IMR-90 (cell line): ENCODE measurements at regions not wholly inside any gene's neighbourhood (a gene's known extent, or its start where the extent isn't known, plus 50 kb on each side); places are given as distances from the start of the nearest gene placed in this dataset.

Source experiments
- ATAC-seq: fragments of 200-7000 bp; cut with Tn5 transposase; 2 replicates; pipeline ENCODE4 v1.9.1; 2020; ENCODE audit warnings: low read depth, mild to moderate bottlenecking, moderate library complexity
- BruUV-seq: library from RNA; stranded (reverse); fragments of 400-500 nt; replicated peaks from 2 replicates; lab custom pipeline; 2021; lab: Mats Ljungman, UMichigan
- CTCF ChIA-PET: fragments of 300-600 bp; formaldehyde crosslinking; extraction: SDS; loops from one replicate; lab custom pipeline; 2021; ENCODE audit warnings: antibody characterized with exemption; lab: Yijun Ruan, JAX
- POLR2A ChIA-PET: fragments of 300-600 bp; sonication (Branson Sonifier 250); formaldehyde crosslinking; loops from one replicate; lab custom pipeline; 2022; ENCODE audit warnings: antibody characterized with exemption; ENCODE audit not compliant: unreplicated experiment; lab: Charles Lee
- DNase-seq: peaks from one replicate; pipeline ENCODE4 v3.0.0; 2013
- H2AFZ ChIP-seq: replicated peaks from 2 replicates; pipeline ENCODE3; 2013; ENCODE audit warnings: low read length, mild to moderate bottlenecking; ENCODE audit not compliant: poor library complexity
- H2AK5ac ChIP-seq: 2 replicates; pipeline ENCODE4 v1.6.1; 2013; ENCODE audit warnings: low read depth, low read length, inconsistent platforms
- H2AK9ac ChIP-seq: replicated peaks from 2 replicates; pipeline ENCODE3; 2013; ENCODE audit warnings: mild to moderate bottlenecking, low read depth, low read length, moderate library complexity; ENCODE audit not compliant: poor library complexity
- H2BK120ac ChIP-seq: 2 replicates; pipeline ENCODE4 v1.6.1; 2013; ENCODE audit warnings: low read depth, low read length, inconsistent platforms
- H2BK15ac ChIP-seq: 3 replicates; pipeline ENCODE4 v1.6.1; 2013; ENCODE audit warnings: low read depth, low read length, inconsistent platforms
- H2BK20ac ChIP-seq: 2 replicates; pipeline ENCODE4 v1.6.1; 2013; ENCODE audit warnings: low read depth, mild to moderate bottlenecking, inconsistent platforms, low read length, moderate library complexity
- H2BK5ac ChIP-seq: 2 replicates; pipeline ENCODE4 v1.6.1; 2013; ENCODE audit warnings: mild to moderate bottlenecking, low read depth, low read length, inconsistent platforms; ENCODE audit not compliant: poor library complexity, severe bottlenecking
- H3K14ac ChIP-seq: replicated peaks from 2 replicates; pipeline ENCODE4 v1.6.1; 2013; ENCODE audit warnings: low read depth, low read length, inconsistent platforms
- H3K18ac ChIP-seq: 2 replicates; pipeline ENCODE4 v1.6.1; 2013; ENCODE audit warnings: low read depth, low read length, control low read depth
- H3K23ac ChIP-seq: 2 replicates; pipeline ENCODE4 v1.6.1; 2013; ENCODE audit warnings: low read depth, low read length, inconsistent platforms
- H3K27ac ChIP-seq: 2 replicates; pipeline ENCODE4 v1.5.1; 2013; ENCODE audit warnings: mild to moderate bottlenecking, control low read depth, low read length; ENCODE audit not compliant: insufficient read depth
- H3K27me3 ChIP-seq: 2 replicates; pipeline ENCODE4 v1.6.1; 2013; ENCODE audit warnings: low read length; ENCODE audit not compliant: control insufficient read depth, insufficient read depth
- H3K36me3 ChIP-seq: 2 replicates; pipeline ENCODE4 v1.6.1; 2013; ENCODE audit warnings: low read length, mixed read lengths; ENCODE audit not compliant: control insufficient read depth, insufficient read depth
- H3K4ac ChIP-seq: 2 replicates; pipeline ENCODE4 v1.6.1; 2013; ENCODE audit warnings: low read depth, low read length, inconsistent platforms
- H3K4me1 ChIP-seq: 2 replicates; pipeline ENCODE4 v1.6.1; 2013; ENCODE audit warnings: low read length, mixed read lengths; ENCODE audit not compliant: control insufficient read depth, insufficient read depth
- H3K4me2 ChIP-seq: 2 replicates; pipeline ENCODE4 v1.6.1; 2013; ENCODE audit warnings: low read depth, mild to moderate bottlenecking, control low read depth, low read length, moderate library complexity
- H3K4me3 ChIP-seq: 2 replicates; pipeline ENCODE4 v1.5.1; 2013; ENCODE audit warnings: low read depth, mild to moderate bottlenecking, control low read depth, low read length, moderate library complexity; ENCODE audit not compliant: insufficient read depth
- H3K56ac ChIP-seq: 2 replicates; pipeline ENCODE4 v1.6.1; 2013; ENCODE audit warnings: low read length, inconsistent platforms; ENCODE audit not compliant: insufficient read depth; ENCODE audit errors: extremely low read depth
- H3K79me1 ChIP-seq, 2 experiments: 2 replicates each; pipeline ENCODE4 v1.6.1; 2013; ENCODE audit warnings: low read length in 2 of 2, inconsistent platforms in 1 of 2, low read depth in 1 of 2
- H3K9ac ChIP-seq: 2 replicates; pipeline ENCODE4 v1.6.1; 2013; ENCODE audit warnings: low read depth, low read length, control low read depth
- H3K9me1 ChIP-seq: 2 replicates; pipeline ENCODE4 v1.6.1; 2013; ENCODE audit warnings: low read length, inconsistent platforms; ENCODE audit not compliant: insufficient read depth
- H3K9me3 ChIP-seq: 2 replicates; pipeline ENCODE4 v1.6.1; 2013; ENCODE audit warnings: low read length; ENCODE audit not compliant: control insufficient read depth, insufficient read depth
- H4K20me1 ChIP-seq: 2 replicates; pipeline ENCODE4 v1.6.1; 2013; ENCODE audit warnings: low read length, inconsistent platforms; ENCODE audit not compliant: insufficient read depth
- H4K5ac ChIP-seq: 2 replicates; pipeline ENCODE4 v1.6.1; 2013; ENCODE audit warnings: mild to moderate bottlenecking, low read depth, low read length, control low read depth
- H4K8ac ChIP-seq, 2 experiments: 2 replicates each; pipeline ENCODE4 v1.6.1; 2013; ENCODE audit warnings: low read depth in 2 of 2, low read length in 2 of 2, control low read depth in 1 of 2, inconsistent platforms in 1 of 2
- H4K91ac ChIP-seq: 2 replicates; pipeline ENCODE4 v1.6.1; 2013; ENCODE audit warnings: low read depth, low read length, inconsistent platforms; ENCODE audit not compliant: insufficient read depth
- BHLHE40 ChIP-seq: fragments of 150-350 bp; IDR thresholded peaks from 2 replicates; pipeline ENCODE4 v1.6.1; 2016; ENCODE audit warnings: mild to moderate bottlenecking, low read depth, low read length
- CEBPB ChIP-seq: IDR thresholded peaks from 2 replicates; pipeline ENCODE4 v1.6.1; 2012; ENCODE audit warnings: low read depth, low read length, improper control_type of control experiment
- CHD1 ChIP-seq: IDR thresholded peaks from 2 replicates; pipeline ENCODE4 v1.6.1; 2012; ENCODE audit warnings: low read depth, low read length, improper control_type of control experiment
- CTCF ChIP-seq: conservative IDR thresholded peaks from 2 replicates; pipeline ENCODE4 v1.5.1; 2012; ENCODE audit warnings: mild to moderate bottlenecking, low read depth, low read length, improper control_type of control experiment
- FOS ChIP-seq: fragments of 150-350 bp; IDR thresholded peaks from 2 replicates; pipeline ENCODE4 v1.6.1; 2016; ENCODE audit warnings: low read depth, low read length
- MAFK ChIP-seq: IDR thresholded peaks from 2 replicates; pipeline ENCODE4 v1.6.1; 2012; ENCODE audit warnings: low read depth, low read length, improper control_type of control experiment
- MAZ ChIP-seq: IDR thresholded peaks from 2 replicates; pipeline ENCODE4 v1.6.1; 2012; ENCODE audit warnings: low read depth, mild to moderate bottlenecking, low read length, improper control_type of control experiment, moderate library complexity, borderline replicate concordance
- MXI1 ChIP-seq: IDR thresholded peaks from 2 replicates; pipeline ENCODE4 v1.6.1; 2012; ENCODE audit warnings: low read depth, mild to moderate bottlenecking, low read length, moderate library complexity, borderline replicate concordance
- NFE2L2 ChIP-seq: fragments of 150-350 bp; IDR thresholded peaks from 2 replicates; pipeline ENCODE4 v1.6.1; 2016; ENCODE audit warnings: low read depth, mild to moderate bottlenecking, low read length
- POLR2A ChIP-seq: IDR thresholded peaks from 2 replicates; pipeline ENCODE4 v1.6.1; 2012; ENCODE audit warnings: mild to moderate bottlenecking, low read depth, low read length
- RAD21 ChIP-seq: IDR thresholded peaks from 2 replicates; pipeline ENCODE4 v1.6.1; 2012; ENCODE audit warnings: low read length, improper control_type of control experiment
- RCOR1 ChIP-seq: IDR thresholded peaks from 2 replicates; pipeline ENCODE4 v1.6.1; 2012; ENCODE audit warnings: mild to moderate bottlenecking, low read length, improper control_type of control experiment; ENCODE audit not compliant: insufficient replicate concordance
- RFX5 ChIP-seq: IDR thresholded peaks from 2 replicates; pipeline ENCODE4 v1.8.0; 2012; ENCODE audit warnings: low read depth, mild to moderate bottlenecking, low read length, moderate library complexity
- SMC3 ChIP-seq: fragments of 150-350 bp; IDR thresholded peaks from 2 replicates; pipeline ENCODE4 v1.6.1; 2016; ENCODE audit warnings: low read depth, mild to moderate bottlenecking, antibody characterized with exemption, low read length, moderate library complexity
- USF2 ChIP-seq: fragments of 150-350 bp; IDR thresholded peaks from 2 replicates; pipeline ENCODE4 v1.6.1; 2017; ENCODE audit warnings: mild to moderate bottlenecking, antibody characterized with exemption, low read length, low read depth
- WGBS, 2 experiments: methylation state at CpG; one replicate each; pipeline versions ENCODE4 v1.1.5 to v1.1.7; 2013; ENCODE audit warnings: missing lambda C conversion rate in 2 of 2; ENCODE audit not compliant: insufficient read length in 1 of 2; ENCODE audit errors: extremely low coverage in 2 of 2; 5-methylcytosine and 5-hydroxymethylcytosine counted together
- dilution Hi-C: fragments of 300-500 bp; cut with HindIII; formaldehyde crosslinking; loops from one replicate; pipeline ENCODE4 v1.14.3; 2018; ENCODE audit warnings: low sequenced_read_pairs; ENCODE audit not compliant: unreplicated experiment
- in situ Hi-C: fragments of 300-500 bp; cut with MboI; formaldehyde crosslinking; loops from 3 replicates; pipeline ENCODE4 v1.14.3; 2019; ENCODE audit warnings: low sequenced_read_pairs, inconsistent platforms, mixed read lengths
- intact Hi-C: fragments of 100-400 bp; cut with micrococcal nuclease; formaldehyde crosslinking; loops from 2 replicates; pipeline ENCODE4 v1.10.0; 2022
- TF ChIP-seq, protein P1 (sequence below): fragments of 150-350 bp; IDR thresholded peaks from 2 replicates; pipeline ENCODE4 v1.6.1; 2016; ENCODE audit warnings: low read depth, mild to moderate bottlenecking, low read length, moderate library complexity, borderline replicate concordance

DNA sequence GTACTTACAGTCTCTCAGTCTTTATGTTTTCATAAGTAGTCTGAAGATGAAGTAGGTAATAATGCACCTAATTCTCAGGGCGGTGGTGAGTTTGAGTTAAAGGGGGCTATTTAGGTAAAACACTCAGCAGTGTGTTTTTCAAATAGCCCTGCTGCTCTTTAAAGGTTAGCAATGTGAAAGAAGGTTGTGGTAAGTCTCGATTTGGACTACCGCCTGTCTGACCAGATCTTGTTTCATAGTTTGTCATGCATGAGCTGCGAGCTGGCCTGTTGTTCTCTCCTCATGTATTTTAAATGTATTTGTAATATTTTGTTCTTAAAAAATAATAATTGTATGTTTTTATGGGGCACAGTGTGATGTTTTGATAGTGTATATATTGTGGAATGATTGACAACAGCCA lies 340.2 kb downstream of the DHX35 start:
- TF ChIP-seq MAZ = no peak
- no peak for TF ChIP-seq NFE2L2
- TF ChIP-seq MAFK = no peak
- no peak for TF ChIP-seq BHLHE40
- no peak for TF ChIP-seq CEBPB
- TF ChIP-seq CHD1 = no peak
- TF ChIP-seq RAD21 = no peak
- TF ChIP-seq POLR2A = no peak
- no peak for TF ChIP-seq RFX5
- TF ChIP-seq USF2 = no peak
- TF ChIP-seq, protein P1, sequence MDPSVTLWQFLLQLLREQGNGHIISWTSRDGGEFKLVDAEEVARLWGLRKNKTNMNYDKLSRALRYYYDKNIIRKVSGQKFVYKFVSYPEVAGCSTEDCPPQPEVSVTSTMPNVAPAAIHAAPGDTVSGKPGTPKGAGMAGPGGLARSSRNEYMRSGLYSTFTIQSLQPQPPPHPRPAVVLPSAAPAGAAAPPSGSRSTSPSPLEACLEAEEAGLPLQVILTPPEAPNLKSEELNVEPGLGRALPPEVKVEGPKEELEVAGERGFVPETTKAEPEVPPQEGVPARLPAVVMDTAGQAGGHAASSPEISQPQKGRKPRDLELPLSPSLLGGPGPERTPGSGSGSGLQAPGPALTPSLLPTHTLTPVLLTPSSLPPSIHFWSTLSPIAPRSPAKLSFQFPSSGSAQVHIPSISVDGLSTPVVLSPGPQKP = no peak
- TF ChIP-seq MXI1 = no peak
- no peak for TF ChIP-seq RCOR1
- no peak for TF ChIP-seq CTCF
- no peak for TF ChIP-seq SMC3
- TF ChIP-seq FOS = no peak
- Histone ChIP-seq H3K9me1 (no peaks in the 10 kb centered on the region), H3K27me3 (no peaks in the 10 kb centered on the region), H2AK5ac (no peak overlapping the region), H4K20me1 (no peaks in the 10 kb centered on the region), H3K4me2 (no peak overlapping the region), H2AK9ac (no peak overlapping the region), H3K56ac (no peak overlapping the region), H3K79me1 (no peaks in the 10 kb centered on the region), H3K36me3 (no peaks in the 10 kb centered on the region), H3K18ac (no peak overlapping the region), H3K27ac (no peak overlapping the region), H3K4ac (no peak overlapping the region), H2BK5ac (no peak overlapping the region), H2AFZ (no peak overlapping the region), H2BK120ac (no peak overlapping the region), H3K4me1 (no peaks in the 10 kb centered on the region), H2BK20ac (no peak overlapping the region), H3K9me3 (no peaks in the 10 kb centered on the region), H3K9ac (no peak overlapping the region), H3K4me3 (no peak overlapping the region), H4K5ac (no peak overlapping the region), H2BK15ac (no peak overlapping the region), H3K23ac (no peak overlapping the region), H4K8ac (no peak overlapping the region), H4K91ac (no peak overlapping the region), H3K14ac (no peak overlapping the region)
- no TSS peak for BruUV-seq
- dilution Hi-C loops = no loop called here
- ATAC-seq (no peak), DNase-seq (no peak)
- in situ Hi-C loops = no loop called here
- ChIA-PET POLR2A (no interaction called here), CTCF (interaction anchor here (1.1 kb wide), 1 partner anchor 18 kb away, joined by 3 read pairs; no protein-coding TSS in a partner anchor)
- WGBS, 2 experiments = 50% methylated on average over 1 of the region's 4 CpGs; no CpG with 5 or more reads in 1 of the 2 experiments
- intact Hi-C loops = no loop called here
